ENCODE measurements at regions not wholly inside any gene's neighbourhood (a gene's known extent, or its start where the extent isn't known, plus 50 kb on each side); places are given as distances from the start of the nearest gene placed in this dataset.

GRCh38 chr21:24278711-24279110 lies 1328.6 kb downstream of the MRPL39 start:
- DNase-seq (ENCODE audit: low read depth in 2 of 3, low spot score in 2 of 3): no peak

- DNase-seq (ENCODE audit: low read depth in 2 of 3, low spot score in 2 of 3): no peak
Measured at GRCh38 chr21:24276204-24276603, 1331.1 kb downstream of the MRPL39 start.

GRCh38 chr21:24275616-24276015 lies 1331.7 kb downstream of the MRPL39 start:
- DNase-seq (ENCODE audit: low read depth in 2 of 3, low spot score in 2 of 3): no peak

GRCh38 chr21:24272521-24272938 lies 1334.8 kb downstream of the MRPL39 start:
- no peak for DNase-seq (ENCODE audit: low read depth in 2 of 3, low spot score in 2 of 3)

GRCh38 chr21:24265987-24266386 lies 1341.3 kb downstream of the MRPL39 start:
- no peak for DNase-seq (ENCODE audit: low read depth in 2 of 3, low spot score in 2 of 3)

GRCh38 chr21:24260751-24261150 lies 1346.5 kb downstream of the MRPL39 start:
- no peak for DNase-seq (ENCODE audit: low read depth in 2 of 3, low spot score in 2 of 3)

GRCh38 chr21:24259241-24259640 lies 1348.0 kb downstream of the MRPL39 start:
- no peak for DNase-seq (ENCODE audit: low read depth in 2 of 3, low spot score in 2 of 3)

- DNase-seq (ENCODE audit: low read depth in 2 of 3, low spot score in 2 of 3): no peak
Measured at GRCh38 chr21:24255591-24255990, 1351.7 kb downstream of the MRPL39 start.

GRCh38 chr21:24225431-24225830 lies 1381.8 kb downstream of the MRPL39 start:
- no peak for DNase-seq (ENCODE audit: low read depth in 2 of 3, low spot score in 2 of 3)

GRCh38 chr21:24224422-24224821 lies 1382.9 kb downstream of the MRPL39 start:
- no peak for DNase-seq (ENCODE audit: low read depth in 2 of 3, low spot score in 2 of 3)

GRCh38 chr21:24223624-24224023 lies 1383.7 kb downstream of the MRPL39 start:
- no peak for DNase-seq (ENCODE audit: low read depth in 2 of 3, low spot score in 2 of 3)

- no peak for DNase-seq (ENCODE audit: low read depth in 2 of 3, low spot score in 2 of 3)
Measured at GRCh38 chr21:24222676-24223075, 1384.6 kb downstream of the MRPL39 start.

GRCh38 chr21:24220446-24220845 lies 1386.8 kb downstream of the MRPL39 start:
- no peak for DNase-seq (ENCODE audit: low read depth in 2 of 3, low spot score in 2 of 3)

- no peak for DNase-seq (ENCODE audit: low read depth in 2 of 3, low spot score in 2 of 3)
Measured at GRCh38 chr21:24217151-24217550, 1390.1 kb downstream of the MRPL39 start.

GRCh38 chr21:24210130-24210529 lies 1397.2 kb downstream of the MRPL39 start:
- no peak for DNase-seq (ENCODE audit: low read depth in 2 of 3, low spot score in 2 of 3)

GRCh38 chr21:24208562-24209260 lies 1398.6 kb downstream of the MRPL39 start:
- DNase-seq (ENCODE audit: low read depth in 2 of 3, low spot score in 2 of 3): no peak

GRCh38 chr21:24205319-24205718 lies 1402.0 kb downstream of the MRPL39 start:
- no peak for DNase-seq (ENCODE audit: low read depth in 2 of 3, low spot score in 2 of 3)

- no peak for DNase-seq (ENCODE audit: low read depth in 2 of 3, low spot score in 2 of 3)
Measured at GRCh38 chr21:24204641-24205040, 1402.6 kb downstream of the MRPL39 start.

GRCh38 chr21:24200052-24200451 lies 1407.2 kb downstream of the MRPL39 start:
- DNase-seq (ENCODE audit: low read depth in 2 of 3, low spot score in 2 of 3): no peak

GRCh38 chr21:24197923-24198322 lies 1409.4 kb downstream of the MRPL39 start:
- no peak for DNase-seq (ENCODE audit: low read depth in 2 of 3, low spot score in 2 of 3)

GRCh38 chr21:24197132-24197643 lies 1410.1 kb downstream of the MRPL39 start:
- no peak for DNase-seq (ENCODE audit: low read depth in 2 of 3, low spot score in 2 of 3)

- no peak for DNase-seq (ENCODE audit: low read depth in 2 of 3, low spot score in 2 of 3)
Measured at GRCh38 chr21:24188506-24188905, 1418.8 kb downstream of the MRPL39 start.

GRCh38 chr21:24183077-24183476 lies 1424.2 kb downstream of the MRPL39 start:
- no peak for DNase-seq (ENCODE audit: low read depth in 2 of 3, low spot score in 2 of 3)
